IMR-90 (cell line): ENCODE measurements at regions not wholly inside any gene's neighbourhood (a gene's known extent, or its start where the extent isn't known, plus 50 kb on each side); places are given as distances from the start of the nearest gene placed in this dataset.

Experiments
- ATAC-seq: fragments of 200-7000 bp; cut with Tn5 transposase; 2 replicates; pipeline ENCODE4 v1.9.1; 2020; ENCODE audit warnings: low read depth, mild to moderate bottlenecking, moderate library complexity
- BruUV-seq: library from RNA; stranded (reverse); fragments of 400-500 nt; replicated peaks from 2 replicates; lab custom pipeline; 2021; lab: Mats Ljungman, UMichigan
- CTCF ChIA-PET: fragments of 300-600 bp; formaldehyde crosslinking; extraction: SDS; loops from one replicate; lab custom pipeline; 2021; ENCODE audit warnings: antibody characterized with exemption; lab: Yijun Ruan, JAX
- POLR2A ChIA-PET: fragments of 300-600 bp; sonication (Branson Sonifier 250); formaldehyde crosslinking; loops from one replicate; lab custom pipeline; 2022; ENCODE audit warnings: antibody characterized with exemption; ENCODE audit not compliant: unreplicated experiment; lab: Charles Lee
- DNase-seq: peaks from one replicate; pipeline ENCODE4 v3.0.0; 2013
- H2AFZ ChIP-seq: replicated peaks from 2 replicates; pipeline ENCODE3; 2013; ENCODE audit warnings: low read length, mild to moderate bottlenecking; ENCODE audit not compliant: poor library complexity
- H2AK5ac ChIP-seq: 2 replicates; pipeline ENCODE4 v1.6.1; 2013; ENCODE audit warnings: low read depth, low read length, inconsistent platforms
- H2AK9ac ChIP-seq: replicated peaks from 2 replicates; pipeline ENCODE3; 2013; ENCODE audit warnings: mild to moderate bottlenecking, low read depth, low read length, moderate library complexity; ENCODE audit not compliant: poor library complexity
- H2BK120ac ChIP-seq: 2 replicates; pipeline ENCODE4 v1.6.1; 2013; ENCODE audit warnings: low read depth, low read length, inconsistent platforms
- H2BK15ac ChIP-seq: 3 replicates; pipeline ENCODE4 v1.6.1; 2013; ENCODE audit warnings: low read depth, low read length, inconsistent platforms
- H2BK20ac ChIP-seq: 2 replicates; pipeline ENCODE4 v1.6.1; 2013; ENCODE audit warnings: low read depth, mild to moderate bottlenecking, inconsistent platforms, low read length, moderate library complexity
- H2BK5ac ChIP-seq: 2 replicates; pipeline ENCODE4 v1.6.1; 2013; ENCODE audit warnings: mild to moderate bottlenecking, low read depth, low read length, inconsistent platforms; ENCODE audit not compliant: poor library complexity, severe bottlenecking
- H3K14ac ChIP-seq: replicated peaks from 2 replicates; pipeline ENCODE4 v1.6.1; 2013; ENCODE audit warnings: low read depth, low read length, inconsistent platforms
- H3K18ac ChIP-seq: 2 replicates; pipeline ENCODE4 v1.6.1; 2013; ENCODE audit warnings: low read depth, low read length, control low read depth
- H3K23ac ChIP-seq: 2 replicates; pipeline ENCODE4 v1.6.1; 2013; ENCODE audit warnings: low read depth, low read length, inconsistent platforms
- H3K27ac ChIP-seq: 2 replicates; pipeline ENCODE4 v1.5.1; 2013; ENCODE audit warnings: mild to moderate bottlenecking, control low read depth, low read length; ENCODE audit not compliant: insufficient read depth
- H3K27me3 ChIP-seq: 2 replicates; pipeline ENCODE4 v1.6.1; 2013; ENCODE audit warnings: low read length; ENCODE audit not compliant: control insufficient read depth, insufficient read depth
- H3K36me3 ChIP-seq: 2 replicates; pipeline ENCODE4 v1.6.1; 2013; ENCODE audit warnings: low read length, mixed read lengths; ENCODE audit not compliant: control insufficient read depth, insufficient read depth
- H3K4ac ChIP-seq: 2 replicates; pipeline ENCODE4 v1.6.1; 2013; ENCODE audit warnings: low read depth, low read length, inconsistent platforms
- H3K4me1 ChIP-seq: 2 replicates; pipeline ENCODE4 v1.6.1; 2013; ENCODE audit warnings: low read length, mixed read lengths; ENCODE audit not compliant: control insufficient read depth, insufficient read depth
- H3K4me2 ChIP-seq: 2 replicates; pipeline ENCODE4 v1.6.1; 2013; ENCODE audit warnings: low read depth, mild to moderate bottlenecking, control low read depth, low read length, moderate library complexity
- H3K4me3 ChIP-seq: 2 replicates; pipeline ENCODE4 v1.5.1; 2013; ENCODE audit warnings: low read depth, mild to moderate bottlenecking, control low read depth, low read length, moderate library complexity; ENCODE audit not compliant: insufficient read depth
- H3K56ac ChIP-seq: 2 replicates; pipeline ENCODE4 v1.6.1; 2013; ENCODE audit warnings: low read length, inconsistent platforms; ENCODE audit not compliant: insufficient read depth; ENCODE audit errors: extremely low read depth
- H3K79me1 ChIP-seq, 2 experiments: 2 replicates each; pipeline ENCODE4 v1.6.1; 2013; ENCODE audit warnings: low read length in 2 of 2, inconsistent platforms in 1 of 2, low read depth in 1 of 2
- H3K9ac ChIP-seq: 2 replicates; pipeline ENCODE4 v1.6.1; 2013; ENCODE audit warnings: low read depth, low read length, control low read depth
- H3K9me1 ChIP-seq: 2 replicates; pipeline ENCODE4 v1.6.1; 2013; ENCODE audit warnings: low read length, inconsistent platforms; ENCODE audit not compliant: insufficient read depth
- H3K9me3 ChIP-seq: 2 replicates; pipeline ENCODE4 v1.6.1; 2013; ENCODE audit warnings: low read length; ENCODE audit not compliant: control insufficient read depth, insufficient read depth
- H4K20me1 ChIP-seq: 2 replicates; pipeline ENCODE4 v1.6.1; 2013; ENCODE audit warnings: low read length, inconsistent platforms; ENCODE audit not compliant: insufficient read depth
- H4K5ac ChIP-seq: 2 replicates; pipeline ENCODE4 v1.6.1; 2013; ENCODE audit warnings: mild to moderate bottlenecking, low read depth, low read length, control low read depth
- H4K8ac ChIP-seq, 2 experiments: 2 replicates each; pipeline ENCODE4 v1.6.1; 2013; ENCODE audit warnings: low read depth in 2 of 2, low read length in 2 of 2, control low read depth in 1 of 2, inconsistent platforms in 1 of 2
- H4K91ac ChIP-seq: 2 replicates; pipeline ENCODE4 v1.6.1; 2013; ENCODE audit warnings: low read depth, low read length, inconsistent platforms; ENCODE audit not compliant: insufficient read depth
- BHLHE40 ChIP-seq: fragments of 150-350 bp; IDR thresholded peaks from 2 replicates; pipeline ENCODE4 v1.6.1; 2016; ENCODE audit warnings: mild to moderate bottlenecking, low read depth, low read length
- CEBPB ChIP-seq: IDR thresholded peaks from 2 replicates; pipeline ENCODE4 v1.6.1; 2012; ENCODE audit warnings: low read depth, low read length, improper control_type of control experiment
- CHD1 ChIP-seq: IDR thresholded peaks from 2 replicates; pipeline ENCODE4 v1.6.1; 2012; ENCODE audit warnings: low read depth, low read length, improper control_type of control experiment
- ELK1 ChIP-seq: fragments of 150-350 bp; IDR thresholded peaks from 2 replicates; pipeline ENCODE4 v1.6.1; 2016; ENCODE audit warnings: low read depth, mild to moderate bottlenecking, low read length, moderate library complexity, borderline replicate concordance
- FOS ChIP-seq: fragments of 150-350 bp; IDR thresholded peaks from 2 replicates; pipeline ENCODE4 v1.6.1; 2016; ENCODE audit warnings: low read depth, low read length
- MAFK ChIP-seq: IDR thresholded peaks from 2 replicates; pipeline ENCODE4 v1.6.1; 2012; ENCODE audit warnings: low read depth, low read length, improper control_type of control experiment
- MXI1 ChIP-seq: IDR thresholded peaks from 2 replicates; pipeline ENCODE4 v1.6.1; 2012; ENCODE audit warnings: low read depth, mild to moderate bottlenecking, low read length, moderate library complexity, borderline replicate concordance
- NFE2L2 ChIP-seq: fragments of 150-350 bp; IDR thresholded peaks from 2 replicates; pipeline ENCODE4 v1.6.1; 2016; ENCODE audit warnings: low read depth, mild to moderate bottlenecking, low read length
- RFX5 ChIP-seq: IDR thresholded peaks from 2 replicates; pipeline ENCODE4 v1.8.0; 2012; ENCODE audit warnings: low read depth, mild to moderate bottlenecking, low read length, moderate library complexity
- SMC3 ChIP-seq: fragments of 150-350 bp; IDR thresholded peaks from 2 replicates; pipeline ENCODE4 v1.6.1; 2016; ENCODE audit warnings: low read depth, mild to moderate bottlenecking, antibody characterized with exemption, low read length, moderate library complexity
- WGBS, 2 experiments: methylation state at CpG; one replicate each; pipeline versions ENCODE4 v1.1.5 to v1.1.7; 2013; ENCODE audit warnings: missing lambda C conversion rate in 2 of 2; ENCODE audit not compliant: insufficient read length in 1 of 2; ENCODE audit errors: extremely low coverage in 2 of 2; 5-methylcytosine and 5-hydroxymethylcytosine counted together
- dilution Hi-C: fragments of 300-500 bp; cut with HindIII; formaldehyde crosslinking; loops from one replicate; pipeline ENCODE4 v1.14.3; 2018; ENCODE audit warnings: low sequenced_read_pairs; ENCODE audit not compliant: unreplicated experiment
- in situ Hi-C: fragments of 300-500 bp; cut with MboI; formaldehyde crosslinking; loops from 3 replicates; pipeline ENCODE4 v1.14.3; 2019; ENCODE audit warnings: low sequenced_read_pairs, inconsistent platforms, mixed read lengths
- intact Hi-C: fragments of 100-400 bp; cut with micrococcal nuclease; formaldehyde crosslinking; loops from 2 replicates; pipeline ENCODE4 v1.10.0; 2022
- TF ChIP-seq, protein P1 (sequence below): conservative IDR thresholded peaks from 2 replicates; pipeline ENCODE4 v1.5.1; 2012; ENCODE audit warnings: mild to moderate bottlenecking, low read depth, low read length, improper control_type of control experiment

DNA sequence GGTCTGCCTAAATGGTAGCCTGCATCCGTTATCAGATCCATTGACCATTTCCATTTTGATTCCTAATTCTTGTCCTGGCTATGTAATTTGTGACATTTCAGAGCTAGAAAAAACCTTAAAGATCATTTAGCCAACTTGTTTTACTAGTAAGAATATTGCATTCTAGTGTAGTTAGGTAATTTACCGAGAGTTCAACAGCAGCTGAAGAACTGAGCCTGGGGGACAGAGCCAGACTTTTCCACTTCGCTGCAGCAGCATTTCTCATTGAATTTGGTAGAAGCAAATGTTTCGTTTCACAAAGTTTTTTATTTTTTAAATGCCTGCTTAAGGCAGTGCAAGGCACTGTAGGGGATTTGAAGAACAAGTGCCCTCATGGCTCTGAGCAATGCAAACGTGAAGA, 59.2 kb upstream of the MARCHF10 start:
- Histone ChIP-seq H4K5ac (no peak overlapping the region), H3K14ac (no peak overlapping the region), H2AFZ (no peak overlapping the region), H3K9me1 (no peaks in the 10 kb centered on the region), H2AK9ac (no peak overlapping the region), H2BK5ac (no peak overlapping the region), H3K27me3 (peaks cover 2% of the 10 kb centered on the region; the same call in 1 of the 2 replicates), H3K23ac (no peak overlapping the region), H3K27ac (no peak overlapping the region), H3K36me3 (no peaks in the 10 kb centered on the region), H3K9me3 (no peaks in the 10 kb centered on the region), H3K4me1 (peaks cover 13% of the 10 kb centered on the region), H2BK20ac (no peak overlapping the region), H4K91ac (no peak overlapping the region), H2BK15ac (no peak overlapping the region), H3K4me3 (no peak overlapping the region), H3K4ac (no peak overlapping the region), H3K79me1 (no peaks in the 10 kb centered on the region), H4K8ac (no peak overlapping the region), H4K20me1 (no peaks in the 10 kb centered on the region), H2AK5ac (no peak overlapping the region), H2BK120ac (no peak overlapping the region), H3K56ac (no peak overlapping the region), H3K9ac (no peak overlapping the region), H3K18ac (no peak overlapping the region), H3K4me2 (no peak overlapping the region)
- intact Hi-C loops (no loop called here), in situ Hi-C loops (no loop called here), dilution Hi-C loops (no loop called here)
- no TSS peak for BruUV-seq
- TF ChIP-seq NFE2L2 (no peak), BHLHE40 (no peak), RFX5 (no peak), MXI1 (no peak), FOS (no peak), CHD1 (no peak), ELK1 (no peak), MAFK (no peak), CEBPB (no peak), SMC3 (no peak)
- TF ChIP-seq, protein P1, sequence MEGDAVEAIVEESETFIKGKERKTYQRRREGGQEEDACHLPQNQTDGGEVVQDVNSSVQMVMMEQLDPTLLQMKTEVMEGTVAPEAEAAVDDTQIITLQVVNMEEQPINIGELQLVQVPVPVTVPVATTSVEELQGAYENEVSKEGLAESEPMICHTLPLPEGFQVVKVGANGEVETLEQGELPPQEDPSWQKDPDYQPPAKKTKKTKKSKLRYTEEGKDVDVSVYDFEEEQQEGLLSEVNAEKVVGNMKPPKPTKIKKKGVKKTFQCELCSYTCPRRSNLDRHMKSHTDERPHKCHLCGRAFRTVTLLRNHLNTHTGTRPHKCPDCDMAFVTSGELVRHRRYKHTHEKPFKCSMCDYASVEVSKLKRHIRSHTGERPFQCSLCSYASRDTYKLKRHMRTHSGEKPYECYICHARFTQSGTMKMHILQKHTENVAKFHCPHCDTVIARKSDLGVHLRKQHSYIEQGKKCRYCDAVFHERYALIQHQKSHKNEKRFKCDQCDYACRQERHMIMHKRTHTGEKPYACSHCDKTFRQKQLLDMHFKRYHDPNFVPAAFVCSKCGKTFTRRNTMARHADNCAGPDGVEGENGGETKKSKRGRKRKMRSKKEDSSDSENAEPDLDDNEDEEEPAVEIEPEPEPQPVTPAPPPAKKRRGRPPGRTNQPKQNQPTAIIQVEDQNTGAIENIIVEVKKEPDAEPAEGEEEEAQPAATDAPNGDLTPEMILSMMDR, result no peak
- CTCF ChIA-PET, result interaction anchor here (1.2 kb wide), 1 partner anchor 10 kb away, joined by 3 read pairs; no protein-coding TSS in a partner anchor
- ATAC-seq, result no peak
- 79% methylated on average over 2 of the region's 5 CpGs; no CpG with 5 or more reads in 1 of the 2 experiments for WGBS, 2 experiments
- DNase-seq, result no peak
- POLR2A ChIA-PET, result no interaction called here
